H1 (cell line): ENCODE measurements at regions not wholly inside any gene's neighbourhood (a gene's known extent, or its start where the extent isn't known, plus 50 kb on each side); places are given as distances from the start of the nearest gene placed in this dataset.

Source experiments
- CTCF ChIA-PET: fragments of 300-600 bp; sonication (Branson Sonifier 250); formaldehyde crosslinking; loops from one replicate; lab custom pipeline; 2021; ENCODE audit not compliant: partially characterized antibody; lab: Charles Lee
- POLR2A ChIA-PET: fragments of 300-600 bp; sonication (Branson Sonifier 250); formaldehyde crosslinking; loops from one replicate; lab custom pipeline; 2021; ENCODE audit warnings: inconsistent platforms; ENCODE audit not compliant: partially characterized antibody; lab: Charles Lee
- DNase-seq, 2 experiments: peaks; one replicate each; pipeline versions ENCODE4 v3.0.0 to v3.0.0-alpha.2; 2010 to 2022; ENCODE audit warnings: low spot score in 2 of 2, low read depth in 1 of 2, mixed read lengths in 1 of 2
- FAIRE-seq: peaks from 2 replicates; lab custom pipeline; 2011; peaks lifted over from hg19 to GRCh38; lab: Jason Lieb, UNC
- H2AFZ ChIP-seq: 2 replicates; pipeline ENCODE4 v1.8.1; 2012; ENCODE audit warnings: low read length, inconsistent platforms
- H2AK5ac ChIP-seq: 2 replicates; pipeline ENCODE4 v1.6.1; 2013; ENCODE audit warnings: low read depth, low read length
- H2BK120ac ChIP-seq: replicated peaks from 2 replicates; pipeline ENCODE3; 2013; ENCODE audit warnings: low read depth, low read length, inconsistent platforms
- H2BK12ac ChIP-seq: 2 replicates; pipeline ENCODE4 v1.6.1; 2013; ENCODE audit warnings: low read depth, low read length
- H2BK15ac ChIP-seq: 2 replicates; pipeline ENCODE4 v1.6.1; 2013; ENCODE audit warnings: low read length
- H2BK20ac ChIP-seq: 2 replicates; pipeline ENCODE4 v1.6.1; 2013; ENCODE audit warnings: low read length
- H2BK5ac ChIP-seq: 2 replicates; pipeline ENCODE4 v1.6.1; 2013; ENCODE audit warnings: low read depth, low read length
- H3K14ac ChIP-seq: 2 replicates; pipeline ENCODE4 v1.6.1; 2013; ENCODE audit warnings: inconsistent platforms; ENCODE audit not compliant: insufficient read length
- H3K18ac ChIP-seq: 2 replicates; pipeline ENCODE4 v1.6.1; 2013; ENCODE audit warnings: low read length; ENCODE audit errors: extremely low read depth
- H3K23ac ChIP-seq: 2 replicates; pipeline ENCODE4 v1.6.1; 2013; ENCODE audit warnings: inconsistent platforms; ENCODE audit not compliant: insufficient read length
- H3K23me2 ChIP-seq: 2 replicates; pipeline ENCODE4 v1.6.1; 2013; ENCODE audit warnings: low read depth, low read length
- H3K27ac ChIP-seq: 2 replicates; pipeline ENCODE4 v1.6.1; 2011; ENCODE audit warnings: low read depth, low read length, inconsistent platforms
- H3K27me3 ChIP-seq, 4 experiments: replicated peaks in 1 of 4; 1 replicate in 1 of 4; 2 replicates in 3 of 4; pipeline versions ENCODE4 v1.6.1 to v1.8.1; 2011 to 2013; ENCODE audit warnings: low read length in 3 of 4, mild to moderate bottlenecking in 3 of 4, inconsistent platforms in 2 of 4, mixed read lengths in 2 of 4, moderate library complexity in 1 of 4; ENCODE audit not compliant: control insufficient read depth in 3 of 4, insufficient read depth in 3 of 4; ENCODE audit errors: extremely low read depth in 1 of 4
- H3K36me3 ChIP-seq, 4 experiments: 2 replicates each; pipeline versions ENCODE4 v1.6.1 to v1.8.1; 2011 to 2013; ENCODE audit warnings: mild to moderate bottlenecking in 4 of 4, low read length in 3 of 4, moderate library complexity in 2 of 4, control low read depth in 1 of 4, inconsistent platforms in 1 of 4; ENCODE audit not compliant: insufficient read depth in 4 of 4, control insufficient read depth in 2 of 4
- H3K4ac ChIP-seq: replicated peaks from 2 replicates; pipeline ENCODE3; 2013; ENCODE audit warnings: low read length, low read depth, mixed read lengths, inconsistent platforms; ENCODE audit not compliant: insufficient read length
- H3K4me1 ChIP-seq, 4 experiments: replicated peaks in 1 of 4; 1 replicate in 1 of 4; 2 replicates in 3 of 4; pipeline versions ENCODE4 v1.6.1 to v1.8.1; 2011 to 2013; ENCODE audit warnings: low read length in 3 of 4, inconsistent platforms in 2 of 4, mixed read lengths in 1 of 4; ENCODE audit not compliant: insufficient read depth in 4 of 4, control insufficient read depth in 3 of 4
- H3K4me2 ChIP-seq, 2 experiments: 2 replicates each; pipeline versions ENCODE4 v1.6.1 to v1.8.1; 2011 to 2013; ENCODE audit warnings: low read depth in 2 of 2, low read length in 2 of 2, control low read depth in 1 of 2, inconsistent platforms in 1 of 2, mild to moderate bottlenecking in 1 of 2; ENCODE audit not compliant: insufficient read depth in 1 of 2
- H3K4me3 ChIP-seq, 4 experiments: fragments of 200-600, 300-600 bp in 1 of 4; sonication (generic), shearing (Covaris generic), sonication (Bioruptor Twin) in 1 of 4; 2 replicates each; pipeline versions ENCODE4 v1.5.1 to v1.8.1; 2011 to 2016; ENCODE audit warnings: low read length in 4 of 4, low read depth in 3 of 4, control low read depth in 2 of 4, inconsistent platforms in 2 of 4, mild to moderate bottlenecking in 2 of 4, mixed read lengths in 1 of 4, moderate library complexity in 1 of 4; ENCODE audit not compliant: insufficient read depth in 2 of 4; ENCODE audit errors: extremely low read depth in 1 of 4
- H3K56ac ChIP-seq: replicated peaks from 2 replicates; pipeline ENCODE3; 2013; ENCODE audit warnings: low read depth, mild to moderate bottlenecking, mixed read lengths, low read length, inconsistent platforms; ENCODE audit not compliant: insufficient read length
- H3K79me1 ChIP-seq: 2 replicates; pipeline ENCODE4 v1.6.1; 2013; ENCODE audit warnings: low read depth, low read length, control low read depth
- H3K79me2 ChIP-seq, 2 experiments: 2 replicates each; pipeline versions ENCODE4 v1.6.1 to v1.8.1; 2012 to 2013; ENCODE audit warnings: low read length in 2 of 2, mild to moderate bottlenecking in 2 of 2, inconsistent platforms in 1 of 2; ENCODE audit not compliant: insufficient read depth in 2 of 2, control insufficient read depth in 1 of 2
- H3K9ac ChIP-seq, 4 experiments: replicated peaks in 1 of 4; 1 replicate in 1 of 4; 2 replicates in 3 of 4; pipeline versions ENCODE4 v1.6.1 to v1.8.1; 2011 to 2013; ENCODE audit warnings: low read depth in 3 of 4, low read length in 3 of 4, control low read depth in 2 of 4, mild to moderate bottlenecking in 2 of 4, moderate library complexity in 2 of 4, inconsistent platforms in 1 of 4; ENCODE audit errors: extremely low read depth in 1 of 4
- H3K9me3 ChIP-seq, 2 experiments: 2 replicates each; pipeline versions ENCODE4 v1.6.1 to v1.8.1; 2012 to 2013; ENCODE audit warnings: mild to moderate bottlenecking in 2 of 2, moderate library complexity in 2 of 2, control low read depth in 1 of 2, inconsistent platforms in 1 of 2, low read depth in 1 of 2, low read length in 1 of 2, mixed read lengths in 1 of 2; ENCODE audit not compliant: insufficient read depth in 2 of 2
- H4K20me1 ChIP-seq, 2 experiments: replicated peaks in 1 of 2; 2 replicates each; pipeline versions ENCODE3 to v1.8.1; 2011 to 2013; ENCODE audit warnings: inconsistent platforms in 2 of 2, low read length in 2 of 2, mild to moderate bottlenecking in 1 of 2; ENCODE audit not compliant: insufficient read depth in 2 of 2, control insufficient read depth in 1 of 2
- H4K5ac ChIP-seq: 2 replicates; pipeline ENCODE4 v1.6.1; 2013; ENCODE audit warnings: low read length, low read depth, mixed read lengths, inconsistent platforms; ENCODE audit not compliant: insufficient read length
- H4K8ac ChIP-seq: 2 replicates; pipeline ENCODE4 v1.8.0; 2013; ENCODE audit warnings: mild to moderate bottlenecking, moderate library complexity, low read length, inconsistent platforms; ENCODE audit not compliant: insufficient read depth; ENCODE audit errors: extremely low read depth
- H4K91ac ChIP-seq: replicated peaks from 2 replicates; pipeline ENCODE3; 2013; ENCODE audit warnings: low read length, mixed read lengths, inconsistent platforms; ENCODE audit not compliant: insufficient read length
- BACH1 ChIP-seq: IDR thresholded peaks from 2 replicates; pipeline ENCODE4 v1.6.1; 2012; ENCODE audit warnings: low read length, improper control_type of control experiment
- CTBP2 ChIP-seq: IDR thresholded peaks from 2 replicates; pipeline ENCODE4 v1.7.0; 2011; ENCODE audit warnings: borderline replicate concordance, mild to moderate bottlenecking, moderate library complexity, mixed read lengths, low read length; ENCODE audit not compliant: insufficient read depth, insufficient read length
- EZH2 ChIP-seq: fragments of 200-600 bp; sonication (generic); IDR thresholded peaks from 2 replicates; pipeline ENCODE4 v1.7.1; 2012; ENCODE audit warnings: low read depth, mild to moderate bottlenecking, moderate library complexity, low read length, inconsistent platforms; ENCODE audit not compliant: severe bottlenecking
- GABPA ChIP-seq: IDR thresholded peaks from 2 replicates; pipeline ENCODE4 v1.6.1; 2011; ENCODE audit warnings: mild to moderate bottlenecking, low read length, moderate library complexity, borderline replicate concordance; ENCODE audit not compliant: insufficient read depth
- GTF2F1 ChIP-seq: IDR thresholded peaks from 2 replicates; pipeline ENCODE4 v1.6.1; 2012; ENCODE audit warnings: low read depth, low read length, improper control_type of control experiment, borderline replicate concordance
- HDAC6 ChIP-seq: IDR thresholded peaks from one replicate; pipeline ENCODE4 v1.7.1; 2012; ENCODE audit warnings: low read depth, mild to moderate bottlenecking, inconsistent platforms, low read length, moderate library complexity
- JUND ChIP-seq: IDR thresholded peaks from 2 replicates; pipeline ENCODE4 v1.6.1; 2011; ENCODE audit warnings: mild to moderate bottlenecking, improper control_type of control experiment, low read length
- KDM1A ChIP-seq: fragments of 200-600, 300-600 bp; sonication (generic); IDR thresholded peaks from 2 replicates; pipeline ENCODE4 v1.7.1; 2016; ENCODE audit warnings: mild to moderate bottlenecking, low read length, borderline replicate concordance
- MAX ChIP-seq: IDR thresholded peaks from 2 replicates; pipeline ENCODE4 v1.6.1; 2012; ENCODE audit warnings: inconsistent platforms
- POLR2AphosphoS5 ChIP-seq: IDR thresholded peaks from 2 replicates; pipeline ENCODE4 v1.6.1; 2011; ENCODE audit warnings: low read depth, low read length
- SAP30 ChIP-seq: fragments of 300-600 bp; sonication (generic); IDR thresholded peaks from 2 replicates; pipeline ENCODE4 v1.7.1; 2012; ENCODE audit warnings: low read length, moderate library complexity, mild to moderate bottlenecking, inconsistent platforms; ENCODE audit not compliant: insufficient read depth, insufficient replicate concordance
- SP2 ChIP-seq: IDR thresholded peaks from 2 replicates; pipeline ENCODE4 v1.6.1; 2012; ENCODE audit warnings: mild to moderate bottlenecking, low read length, inconsistent platforms
- TBP ChIP-seq: IDR thresholded peaks from 2 replicates; pipeline ENCODE4 v1.6.1; 2011; ENCODE audit warnings: low read depth, low read length, improper control_type of control experiment
- YY1 ChIP-seq: IDR thresholded peaks from 2 replicates; pipeline ENCODE4 v1.6.1; 2011; ENCODE audit warnings: low read depth, mild to moderate bottlenecking, low read length
- WGBS, 2 experiments: shearing (Covaris generic) in 1 of 2; methylation state at CpG; one replicate each; pipeline versions ENCODE4 v1.1.6 to v1.1.7; 2013 to 2015; ENCODE audit warnings: low lambda C conversion rate in 2 of 2, mixed read lengths in 2 of 2, inconsistent platforms in 1 of 2, low coverage in 1 of 2, missing lambda C conversion rate in 1 of 2; ENCODE audit not compliant: insufficient replicate concordance in 2 of 2, insufficient coverage in 1 of 2, insufficient read length in 1 of 2; ENCODE audit errors: extremely low coverage in 1 of 2, missing lambda C conversion rate in 1 of 2; 5-methylcytosine and 5-hydroxymethylcytosine counted together

DNA sequence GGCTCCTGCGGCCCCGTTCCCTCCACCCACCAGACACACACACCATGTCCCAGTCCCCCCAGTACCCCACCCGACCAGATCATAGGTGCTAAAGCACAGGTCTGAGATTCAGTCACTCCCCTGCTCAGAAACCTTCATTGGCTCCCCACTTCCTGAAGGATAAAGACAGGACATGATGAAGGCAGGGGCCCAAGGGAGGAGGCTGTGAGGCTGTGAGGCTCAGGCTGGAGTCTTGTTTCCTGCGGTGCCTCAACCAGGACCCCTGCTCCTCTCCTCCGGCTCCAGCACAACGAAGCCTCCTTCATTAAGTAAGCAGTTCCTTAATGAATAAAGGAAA, 81.1 kb downstream of the NCR2 start:
- H3K79me1 ChIP-seq = no peaks in the 10 kb centered on the region
- no peak overlapping the region for H3K56ac ChIP-seq
- no peak overlapping the region for H4K91ac ChIP-seq
- no peak overlapping the region for H2BK12ac ChIP-seq
- H3K9me3 ChIP-seq = peaks cover 0 to 5% of the 10 kb centered on the region in 2 experiments; a peak in 2 of 4 replicates
- peaks cover 0 to 11% (median 4%) of the 10 kb centered on the region in 4 experiments; a peak in 5 of 7 replicates for H3K4me1 ChIP-seq
- no peak for FAIRE-seq
- H3K23ac ChIP-seq = no peak overlapping the region
- H2BK5ac ChIP-seq = no peak overlapping the region
- no peak overlapping the region for H4K8ac ChIP-seq
- no peak overlapping the region for H4K5ac ChIP-seq
- no peak overlapping the region for H3K9ac ChIP-seq
- no peak overlapping the region for H3K4ac ChIP-seq
- H3K4me2 ChIP-seq = peak overlapping the region in 1 of 2 experiments; percentile 5; a peak in 1 of 4 replicates
- CTCF ChIA-PET = interaction anchor here (0.7 to 18.6 kb wide), 14 partner anchors 8 to 289 kb away, joined by 3 to 361 read pairs (median 8); no protein-coding TSS in a partner anchor
- H2BK120ac ChIP-seq = no peak overlapping the region
- no peaks in the 10 kb centered on the region for H3K23me2 ChIP-seq
- H3K4me3 ChIP-seq = no peak overlapping the region
- no peak overlapping the region for H2AFZ ChIP-seq
- H2AK5ac ChIP-seq = peak overlapping the region; percentile 45; the same call in 1 of the 2 replicates
- H3K27me3 ChIP-seq = peaks cover 63 to 90% (median 88%) of the 10 kb centered on the region in 4 experiments
- WGBS, 2 experiments = 49% methylated on average over 6 of the region's 6 CpGs; no CpG with 5 or more reads in 1 of the 2 experiments
- H2BK15ac ChIP-seq = peak overlapping the region; percentile 67; the same call in 1 of the 2 replicates
- H3K27ac ChIP-seq = no peak overlapping the region
- H3K36me3 ChIP-seq = no peaks in the 10 kb centered on the region
- POLR2A ChIA-PET = interaction anchor here (0.9 to 1.5 kb wide), 2 partner anchors 46 to 224 kb away, joined by 3 to 4 read pairs; no protein-coding TSS in a partner anchor
- no peak overlapping the region for H2BK20ac ChIP-seq
- no peak overlapping the region for H3K14ac ChIP-seq
- no peaks in the 10 kb centered on the region for H3K79me2 ChIP-seq
- no peak overlapping the region for H3K18ac ChIP-seq
- DNase-seq = no peak
- H4K20me1 ChIP-seq = peaks cover 4 to 6% of the 10 kb centered on the region in 2 experiments
- no peak for TF ChIP-seq JUND
- TF ChIP-seq MAX = no peak
- TF ChIP-seq SAP30 = no peak
- no peak for TF ChIP-seq GTF2F1
- TF ChIP-seq BACH1 = no peak
- no peak for TF ChIP-seq SP2
- TF ChIP-seq EZH2 = peak; percentile 48
- peak; percentile 5 for TF ChIP-seq CTBP2
- TF ChIP-seq TBP = no peak
- TF ChIP-seq GABPA = no peak
- no peak for TF ChIP-seq POLR2AphosphoS5
- TF ChIP-seq YY1 = no peak
- TF ChIP-seq KDM1A = 0 out of 2 replicates have a peak, but pooled peaks have one; percentile 66
- no peak for TF ChIP-seq HDAC6
